Fibroblast of mammary gland (primary cell): ENCODE measurements at regions not wholly inside any gene's neighbourhood (a gene's known extent, or its start where the extent isn't known, plus 50 kb on each side); places are given as distances from the start of the nearest gene placed in this dataset.
"Not testable (repeated sequence)": the region's sequence is repeated elsewhere in the genome, so short reads cannot be mapped to it uniquely, and the experiment has no call there.

Source experiments
- DNase-seq: peaks from one replicate; pipeline ENCODE4 v3.0.0-alpha.2; 2010; ENCODE audit warnings: low read depth
- H3K4me3 ChIP-seq: 2 replicates; pipeline ENCODE4 v1.5.1; 2011; ENCODE audit warnings: low read depth, mild to moderate bottlenecking, low read length, moderate library complexity; ENCODE audit not compliant: control insufficient read depth
- CTCF ChIP-seq: conservative IDR thresholded peaks from 2 replicates; pipeline ENCODE4 v1.5.1; 2011; ENCODE audit warnings: low read depth, low read length, inconsistent platforms; ENCODE audit not compliant: control insufficient read depth, insufficient read depth

GRCh38 chr1:25120281-25120680 lies 112.0 kb downstream of the SYF2 start:
- H3K4me3 ChIP-seq = no peak overlapping the region
- no peak for TF ChIP-seq CTCF
- no peak for DNase-seq

- no peak for DNase-seq
- no peak for TF ChIP-seq CTCF
- H3K4me3 ChIP-seq = no peak overlapping the region
These were observed 113.8 kb downstream of the SYF2 start for GRCh38 chr1:25118546-25118945.

- no peak overlapping the region for H3K4me3 ChIP-seq
- TF ChIP-seq CTCF = peak; percentile 12
- no peak for DNase-seq
These were observed 115.0 kb downstream of the SYF2 start for GRCh38 chr1:25117233-25117823.

GRCh38 chr1:25116832-25117231 lies 115.5 kb downstream of the SYF2 start:
- DNase-seq = no peak
- TF ChIP-seq CTCF = no peak

GRCh38 chr1:25116117-25116516 lies 116.2 kb downstream of the SYF2 start:
- H3K4me3 ChIP-seq, DNase-seq: not testable (repeated sequence)

More at GRCh38 chr1:25116832-25117231, 115.5 kb downstream of the SYF2 start:
- H3K4me3 ChIP-seq = no peak overlapping the region

GRCh38 chr1:25113731-25114130 lies 118.6 kb downstream of the SYF2 start:
- H3K4me3 ChIP-seq = no peak overlapping the region
- no peak for DNase-seq
- no peak for TF ChIP-seq CTCF

- no peak overlapping the region for H3K4me3 ChIP-seq
- DNase-seq = no peak
- no peak for TF ChIP-seq CTCF
These were observed 119.2 kb downstream of the SYF2 start for GRCh38 chr1:25113086-25113485.
